ENCODE measurements at regions not wholly inside any gene's neighbourhood (a gene's known extent, or its start where the extent isn't known, plus 50 kb on each side); places are given as distances from the start of the nearest gene placed in this dataset.

DNA sequence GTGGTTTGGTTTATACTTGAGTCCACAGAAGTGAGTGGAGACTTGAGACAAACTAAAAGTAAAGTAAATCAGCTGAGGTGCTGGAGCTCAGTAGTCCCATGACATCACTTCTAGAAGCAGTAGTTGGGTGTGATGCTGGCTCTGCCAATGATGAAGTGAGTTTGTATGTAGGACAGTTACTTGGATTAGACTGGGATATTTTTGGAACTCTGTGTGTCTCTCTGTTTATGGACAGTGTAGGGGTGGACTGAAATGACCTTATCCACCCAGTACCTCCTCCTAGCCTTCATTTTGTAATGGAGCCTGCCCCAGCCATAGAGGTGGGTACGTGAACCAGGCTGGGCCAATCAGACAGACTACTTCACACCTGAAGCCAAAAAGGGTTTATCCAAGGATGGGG lies 52.2 kb downstream of the POLR1D start:
- DNase-seq, result no peak

DNA sequence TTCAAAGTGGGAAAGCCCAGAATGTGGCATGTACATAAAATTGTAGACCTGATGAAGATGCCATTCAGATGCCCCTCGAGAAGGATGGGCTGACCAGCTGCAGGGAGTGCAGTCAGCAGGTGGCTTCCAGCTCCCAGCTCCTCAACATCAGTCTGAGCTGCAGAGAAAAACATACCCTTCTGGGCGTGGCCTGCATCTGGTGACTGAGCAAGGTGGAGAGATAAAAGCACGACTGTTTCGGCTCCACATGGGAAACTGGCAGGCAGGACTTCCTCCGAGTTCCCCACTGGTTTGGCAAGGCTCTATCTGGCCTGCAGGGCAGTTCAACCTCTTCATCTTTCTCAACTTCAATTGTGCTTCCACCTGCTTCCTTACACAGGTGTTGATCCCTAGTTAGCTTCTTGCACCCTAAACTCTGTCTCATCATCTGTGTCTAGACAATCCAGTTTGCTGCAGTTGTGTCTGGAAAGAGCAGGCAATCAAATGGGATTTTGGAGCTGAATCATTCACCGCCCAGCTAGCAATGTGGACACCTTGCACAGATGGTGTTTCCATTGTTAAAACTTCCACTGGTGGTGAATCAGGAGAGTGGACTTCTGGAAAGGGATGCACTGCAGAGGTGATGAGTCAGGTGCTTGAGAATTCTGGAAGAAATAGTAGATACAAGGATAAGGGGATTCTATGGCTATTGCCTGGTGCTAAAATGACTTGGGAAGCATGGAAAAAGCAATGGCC lies 56.8 kb downstream of the POLR1D start:
- DNase-seq, result no peak

DNA sequence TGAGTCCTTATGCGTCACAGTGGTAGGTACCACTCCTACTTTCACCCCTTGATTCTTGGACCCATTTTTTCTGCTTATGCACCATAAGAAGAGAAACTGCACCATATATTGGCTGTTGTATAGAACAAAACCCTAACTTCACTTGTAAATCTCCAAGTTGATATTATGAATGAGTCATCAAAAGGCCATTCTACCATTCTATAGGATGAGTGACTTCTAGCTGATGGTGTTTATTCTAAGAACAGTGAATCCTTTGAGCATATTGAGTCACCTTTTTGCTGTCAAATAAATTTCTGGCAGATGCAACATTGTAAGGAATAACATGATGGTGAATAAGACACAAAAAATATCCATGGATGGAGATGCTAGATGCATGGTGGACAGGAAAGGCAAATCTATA lies 57.7 kb downstream of the POLR1D start:
- DNase-seq, result no peak

GRCh38 chr13:27679896-27680295 lies 58.2 kb downstream of the POLR1D start:
- no peak for DNase-seq

DNA sequence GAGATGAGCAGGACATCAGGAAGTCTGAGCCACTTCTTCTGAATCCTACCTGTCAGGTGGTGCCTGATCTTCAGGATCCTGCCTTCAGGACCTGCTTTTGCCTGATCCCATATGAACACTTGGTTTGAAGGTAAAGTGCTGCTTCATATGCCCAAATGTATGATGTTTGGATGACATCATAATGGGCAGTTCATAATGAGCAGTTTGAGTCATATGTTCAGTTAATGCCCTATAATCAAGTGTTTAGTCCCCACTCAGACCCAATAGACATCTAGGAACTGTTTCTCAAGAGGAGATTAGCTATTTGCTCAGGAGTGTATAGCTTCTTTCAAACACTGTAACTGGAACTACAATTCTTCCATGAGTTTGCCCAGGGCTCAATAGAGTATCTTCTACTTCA lies 58.8 kb downstream of the POLR1D start:
- no peak for DNase-seq

GRCh38 chr13:27691207-27691606 lies 69.5 kb downstream of the POLR1D start:
- DNase-seq, result no peak

DNA sequence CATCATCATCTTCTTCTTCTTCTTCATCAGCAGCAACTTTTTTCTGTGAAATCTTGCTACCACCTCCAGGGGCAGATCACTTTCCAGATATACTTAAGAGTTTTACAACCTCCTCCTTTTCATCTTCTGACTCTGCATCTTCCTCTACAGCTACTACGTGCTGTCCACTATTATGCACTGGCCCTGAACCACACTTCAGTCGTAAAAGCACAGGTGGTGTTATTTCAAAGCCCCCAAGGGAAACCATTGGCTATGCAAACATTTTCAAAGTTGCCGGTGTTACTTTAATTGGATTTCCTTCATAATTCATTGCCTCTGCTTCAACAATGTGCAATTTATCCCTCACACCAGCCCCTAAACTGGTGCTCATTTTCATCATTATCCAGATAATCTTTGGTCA lies 75.0 kb downstream of the POLR1D start:
- DNase-seq, result no peak

DNA sequence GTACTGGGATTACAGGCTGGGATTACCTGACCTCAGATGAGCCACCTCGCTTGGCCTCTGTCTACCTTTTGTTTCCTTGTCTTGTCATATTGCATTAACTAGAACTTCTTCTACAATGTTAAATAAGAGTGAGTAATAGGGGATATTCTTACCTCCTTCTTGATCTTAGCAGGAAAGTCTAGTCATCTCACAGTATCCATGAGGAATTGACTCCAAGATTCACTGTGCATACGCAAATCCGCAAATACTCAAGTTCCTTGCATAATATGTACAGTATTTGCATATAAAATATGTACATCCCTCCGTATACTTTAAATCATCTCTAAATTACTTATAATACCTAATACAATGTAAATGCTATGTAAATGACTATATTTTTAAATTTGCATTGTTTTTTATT lies 78.3 kb downstream of the POLR1D start:
- DNase-seq, result no peak

DNA sequence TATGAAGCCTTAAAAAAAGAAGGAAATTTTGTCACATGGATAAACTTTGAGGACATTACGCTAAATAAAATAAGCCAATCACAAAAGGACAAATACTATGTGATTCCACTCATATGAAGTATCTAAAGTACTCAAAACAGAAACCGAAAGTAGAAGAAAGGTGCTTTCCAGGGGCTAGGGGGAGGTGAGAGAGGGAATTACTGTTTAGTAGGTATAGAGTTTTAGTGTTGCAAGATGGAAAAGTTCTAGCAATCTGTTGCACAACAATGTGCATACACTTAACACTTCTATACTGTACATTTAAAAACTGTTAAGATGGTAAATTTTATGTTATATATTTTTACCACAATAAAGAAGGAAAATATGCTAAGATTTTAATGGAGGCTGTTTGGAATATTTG lies 83.0 kb downstream of the POLR1D start:
- no peak for DNase-seq

GRCh38 chr13:27708325-27708724 lies 84.0 kb upstream of the GSX1 start:
- DNase-seq, result no peak

GRCh38 chr13:27709779-27710178 lies 82.5 kb upstream of the GSX1 start:
- DNase-seq, result no peak

- DNase-seq, result peak; percentile 5
These were observed 79.9 kb upstream of the GSX1 start for GRCh38 chr13:27712421-27712820.

- DNase-seq, result no peak
These were observed 78.5 kb upstream of the GSX1 start for GRCh38 chr13:27713767-27714166.

DNA sequence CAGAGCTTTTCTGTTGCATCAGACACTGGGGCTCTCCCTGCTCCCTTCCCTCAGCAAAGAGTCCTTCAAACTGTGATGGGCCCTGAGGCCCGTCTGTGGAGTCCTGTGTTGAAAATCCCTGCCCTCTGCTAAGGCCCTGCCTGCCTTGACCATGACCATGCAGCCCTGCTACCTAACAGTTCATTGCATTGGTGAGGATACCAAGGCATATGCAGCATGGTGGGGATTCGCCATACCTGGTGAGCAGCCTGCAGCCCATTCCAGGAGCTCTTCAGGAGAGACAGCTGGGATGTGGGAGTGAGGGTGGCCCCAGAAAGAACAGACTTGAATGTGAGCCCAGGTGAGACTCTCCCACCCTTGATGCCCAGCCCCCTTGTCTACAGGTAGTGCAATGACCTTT lies 70.6 kb upstream of the GSX1 start:
- no peak for DNase-seq

DNA sequence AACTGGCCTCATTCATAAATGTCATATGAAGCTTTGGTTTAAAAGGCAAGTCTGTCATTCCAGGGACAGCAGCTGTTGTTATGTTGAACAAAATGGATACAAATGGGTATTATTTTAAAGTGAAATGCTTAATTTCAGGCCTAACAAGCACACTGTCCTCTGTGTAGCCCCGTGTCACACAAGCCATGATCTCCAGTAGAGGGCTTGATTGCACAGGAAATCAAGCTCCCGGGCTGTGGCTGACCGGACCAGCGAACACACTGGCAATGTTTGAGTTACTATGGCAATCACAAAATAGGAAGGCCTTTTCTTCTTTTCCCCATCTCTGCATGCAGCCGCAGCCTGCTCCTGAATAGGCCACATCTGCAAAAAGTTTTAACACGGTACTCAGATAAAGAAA lies 64.0 kb upstream of the GSX1 start:
- no peak for DNase-seq

DNA sequence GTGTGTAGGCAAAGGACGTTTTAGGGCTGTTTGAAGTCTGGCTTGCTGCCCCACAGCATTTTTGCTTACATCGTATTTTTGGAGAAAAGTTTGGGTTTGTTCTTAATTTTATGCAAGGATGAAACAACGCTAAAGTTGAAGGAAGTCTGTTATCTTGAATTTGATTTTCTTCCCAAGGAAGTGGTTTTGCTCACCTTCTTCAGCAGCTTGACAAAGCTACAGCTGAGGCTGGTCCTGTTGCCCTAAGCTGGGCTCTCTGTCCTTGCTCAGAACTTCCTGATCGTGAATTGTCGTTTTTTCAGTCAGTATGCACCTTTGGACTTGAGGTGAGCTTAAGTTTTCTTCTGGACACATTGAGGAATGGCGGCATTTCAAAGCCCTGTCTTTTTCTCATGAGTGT lies 62.1 kb upstream of the GSX1 start:
- DNase-seq, result no peak
